GM12878 (cell line): ENCODE measurements at regions not wholly inside any gene's neighbourhood (a gene's known extent, or its start where the extent isn't known, plus 50 kb on each side); places are given as distances from the start of the nearest gene placed in this dataset.
A peak's percentile ranks its signal among the peaks of the same experiment; 100 is the strongest.

Experiments
- ATAC-seq: fragments of 200-7000 bp; cut with Tn5 transposase; 3 replicates; pipeline ENCODE4 v1.9.1; 2020; ENCODE audit warnings: mild to moderate bottlenecking, moderate library complexity
- BruUV-seq: library from RNA; stranded (reverse); fragments of 400-500 nt; replicated peaks from 2 replicates; lab custom pipeline; 2021; lab: Mats Ljungman, UMichigan
- CTCF ChIA-PET: fragments of 300-600 bp; sonication (Branson Sonifier 250); formaldehyde crosslinking; extraction: SDS; loops from one replicate; lab custom pipeline; 2021; ENCODE audit warnings: inconsistent platforms; lab: Yijun Ruan, JAX
- POLR2A ChIA-PET: fragments of 350-600 bp; formaldehyde crosslinking; extraction: SDS; loops from one replicate; lab custom pipeline; 2021; ENCODE audit warnings: inconsistent platforms; lab: Charles Lee
- RAD21 ChIA-PET: fragments of 300-600 bp; sonication (Branson Sonifier 250); formaldehyde crosslinking; loops from one replicate; lab custom pipeline; 2023; ENCODE audit warnings: antibody characterized with exemption; ENCODE audit not compliant: unreplicated experiment; lab: Charles Lee
- SMC1A ChIA-PET: fragments of 300-600 bp; sonication (Branson Sonifier 250); formaldehyde crosslinking; loops from one replicate; lab custom pipeline; 2023; ENCODE audit not compliant: unreplicated experiment, uncharacterized antibody; lab: Charles Lee
- DNase-seq: peaks from one replicate; pipeline ENCODE4 v3.0.0-alpha.2; 2011; ENCODE audit warnings: low read depth, low spot score
- FAIRE-seq: peaks from 3 replicates; lab custom pipeline; 2011; peaks lifted over from hg19 to GRCh38; lab: Jason Lieb, UNC
- H2AFZ ChIP-seq: 2 replicates; pipeline ENCODE4 v1.6.0; 2011; ENCODE audit warnings: low read depth, low read length, control low read depth; ENCODE audit not compliant: control insufficient read depth
- H3K27ac ChIP-seq: 2 replicates; pipeline ENCODE4 v1.5.1; 2011; ENCODE audit warnings: control low read depth; ENCODE audit not compliant: control insufficient read depth, insufficient read depth
- H3K27me3 ChIP-seq, 2 experiments: replicated peaks in 1 of 2; 2 replicates each; pipeline versions ENCODE4 v1.6.0 to v1.6.1; 2011; ENCODE audit warnings: low read length in 1 of 2; ENCODE audit not compliant: control insufficient read depth in 2 of 2, insufficient read depth in 2 of 2
- H3K36me3 ChIP-seq, 2 experiments: 2 replicates each; pipeline ENCODE4 v1.5.1; 2011; ENCODE audit warnings: low read length in 1 of 2; ENCODE audit not compliant: control insufficient read depth in 2 of 2, insufficient read depth in 2 of 2
- H3K4me1 ChIP-seq: 2 replicates; pipeline ENCODE4 v1.6.1; 2011; ENCODE audit warnings: mild to moderate bottlenecking, low read length, moderate library complexity, mixed read lengths; ENCODE audit not compliant: control insufficient read depth, insufficient read depth
- H3K4me2 ChIP-seq: 2 replicates; pipeline ENCODE4 v1.6.0; 2011; ENCODE audit warnings: control low read depth; ENCODE audit not compliant: control insufficient read depth, insufficient read depth
- H3K4me3 ChIP-seq: fragments of 200-600 bp; sonication (generic); 2 replicates; pipeline ENCODE4 v1.5.1; 2016
- H3K79me2 ChIP-seq: 2 replicates; pipeline ENCODE4 v1.6.0; 2011; ENCODE audit warnings: low read length; ENCODE audit not compliant: control insufficient read depth, insufficient read depth
- H3K9ac ChIP-seq: 2 replicates; pipeline ENCODE4 v1.8.0; 2011; ENCODE audit warnings: low read length, control low read depth, mixed read lengths; ENCODE audit not compliant: control insufficient read depth, insufficient read depth
- H3K9me3 ChIP-seq: replicated peaks from 3 replicates; pipeline ENCODE4 v1.5.1; 2011; ENCODE audit warnings: mild to moderate bottlenecking, low read length; ENCODE audit not compliant: control insufficient read depth, insufficient read depth
- H4K20me1 ChIP-seq: 2 replicates; pipeline ENCODE4 v1.6.0; 2011; ENCODE audit not compliant: control insufficient read depth, insufficient read depth
- BHLHE40 ChIP-seq, 2 experiments: fragments of 450-650 bp in 1 of 2; IDR thresholded peaks; 2 replicates each; pipeline ENCODE4 v1.6.1; 2011 to 2017; ENCODE audit warnings: low read depth in 2 of 2, borderline replicate concordance in 1 of 2, improper control_type of control experiment in 1 of 2, low read length in 1 of 2, mild to moderate bottlenecking in 1 of 2
- ETV6 ChIP-seq, 2 experiments: fragments of 450-650 bp in 1 of 2; IDR thresholded peaks in 1 of 2; conservative IDR thresholded peaks in 1 of 2; 2 replicates each; pipeline ENCODE4 v1.6.1; 2014; ENCODE audit warnings: antibody characterized with exemption in 1 of 2, borderline replicate concordance in 1 of 2, low read depth in 1 of 2, mild to moderate bottlenecking in 1 of 2, moderate library complexity in 1 of 2
- IKZF2 ChIP-seq, 2 experiments: fragments of 450-650 bp; IDR thresholded peaks; 2 replicates each; pipeline ENCODE4 v1.6.1; 2017; ENCODE audit warnings: mild to moderate bottlenecking in 2 of 2, moderate library complexity in 2 of 2
- MEF2A ChIP-seq: IDR thresholded peaks from 2 replicates; pipeline ENCODE4 v1.6.1; 2011; ENCODE audit warnings: low read depth, mild to moderate bottlenecking, low read length, moderate library complexity; ENCODE audit not compliant: insufficient read depth
- POU2F2 ChIP-seq: IDR thresholded peaks from 3 replicates; pipeline ENCODE4 v1.6.1; 2011; ENCODE audit warnings: low read depth, mild to moderate bottlenecking, low read length, borderline replicate concordance
- RAD21 ChIP-seq: IDR thresholded peaks from 2 replicates; pipeline ENCODE4 v1.6.1; 2011; ENCODE audit warnings: mild to moderate bottlenecking, low read depth, low read length, moderate library complexity; ENCODE audit not compliant: insufficient read depth
- whole genome bisulfite sequencing: methylation state at CpG from one replicate; pipeline ENCODE4 v1.1.6; 2016; ENCODE audit warnings: low lambda C conversion rate; ENCODE audit not compliant: insufficient replicate concordance, insufficient coverage; ENCODE audit errors: missing lambda C conversion rate; 5-methylcytosine and 5-hydroxymethylcytosine counted together
- in situ Hi-C: fragments of 300-500 bp; cut with MboI; formaldehyde crosslinking; loops from 9 replicates; pipeline ENCODE4 v1.14.3; 2018; ENCODE audit warnings: mixed read lengths
- intact Hi-C: fragments of 100-400 bp; cut with micrococcal nuclease; formaldehyde crosslinking; loops from one replicate; pipeline ENCODE4 v1.14.2; 2022; ENCODE audit not compliant: unreplicated experiment
- TF ChIP-seq, protein P1 (sequence below): IDR thresholded peaks from 2 replicates; pipeline ENCODE4 v1.6.1; 2011; ENCODE audit warnings: borderline replicate concordance, low read depth, mild to moderate bottlenecking, moderate library complexity, low read length; ENCODE audit not compliant: insufficient read depth, poor library complexity, severe bottlenecking

DNA sequence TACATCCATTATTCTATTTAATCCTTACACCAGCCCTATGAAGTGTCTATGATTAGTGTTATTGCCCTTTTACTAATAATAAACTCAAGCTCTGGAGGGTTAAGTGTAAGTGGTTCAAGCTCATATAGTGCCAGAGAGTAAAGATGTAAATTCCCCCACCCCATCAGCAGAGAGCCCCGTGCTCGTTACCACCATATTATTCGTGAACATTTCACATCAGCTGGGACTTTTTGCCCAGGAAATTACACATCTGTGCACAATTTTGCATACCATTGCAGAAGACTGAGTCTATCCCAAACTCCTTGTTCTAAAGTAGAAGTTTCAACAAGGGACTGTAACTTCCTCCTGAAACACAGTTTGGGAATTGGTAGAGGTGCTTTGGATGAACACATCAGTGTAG is 220.1 kb downstream of the BCAS1 start:
- no peak overlapping the region for H3K4me2 ChIP-seq
- no peaks in the 10 kb centered on the region for H3K79me2 ChIP-seq
- BruUV-seq: no TSS peak
- H3K4me3 ChIP-seq: no peak overlapping the region
- no peaks in the 10 kb centered on the region for H3K36me3 ChIP-seq
- POLR2A ChIA-PET: interaction anchor here (0.9 to 1.2 kb wide), 3 partner anchors 9 to 15 kb away, joined by 3 to 4 read pairs (median 3); no protein-coding TSS in a partner anchor
- in situ Hi-C loops: no loop called here
- H2AFZ ChIP-seq: peak overlapping the region; percentile 35
- no peak overlapping the region for H3K9ac ChIP-seq
- no peak for TF ChIP-seq RAD21
- no peak for TF ChIP-seq MEF2A
- TF ChIP-seq BHLHE40 (IDR thresholded peaks at IDR 0.05; ENCODE audit: borderline replicate concordance in 1 of 2, low read depth in 2 of 2, low read length in 1 of 2): 0 out of 4 replicates have a peak, but pooled peaks of 1 of the 2 experiments have one; percentile 9
- 0 out of 3 replicates have a peak, but pooled peaks have one; percentile 20 for TF ChIP-seq POU2F2
- TF ChIP-seq, protein P1, sequence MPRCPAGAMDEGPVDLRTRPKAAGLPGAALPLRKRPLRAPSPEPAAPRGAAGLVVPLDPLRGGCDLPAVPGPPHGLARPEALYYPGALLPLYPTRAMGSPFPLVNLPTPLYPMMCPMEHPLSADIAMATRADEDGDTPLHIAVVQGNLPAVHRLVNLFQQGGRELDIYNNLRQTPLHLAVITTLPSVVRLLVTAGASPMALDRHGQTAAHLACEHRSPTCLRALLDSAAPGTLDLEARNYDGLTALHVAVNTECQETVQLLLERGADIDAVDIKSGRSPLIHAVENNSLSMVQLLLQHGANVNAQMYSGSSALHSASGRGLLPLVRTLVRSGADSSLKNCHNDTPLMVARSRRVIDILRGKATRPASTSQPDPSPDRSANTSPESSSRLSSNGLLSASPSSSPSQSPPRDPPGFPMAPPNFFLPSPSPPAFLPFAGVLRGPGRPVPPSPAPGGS: peak; percentile 17
- TF ChIP-seq IKZF2 (IDR thresholded peaks at IDR 0.05): peak in 1 of 2 experiments; percentile 20; a peak in 1 of 4 replicates
- TF ChIP-seq ETV6 (conservative IDR thresholded peaks at IDR 0.05 in 1 of 2, IDR thresholded peaks at IDR 0.05 in 1 of 2; ENCODE audit: borderline replicate concordance in 1 of 2, low read depth in 1 of 2): peak in 1 of 2 experiments; percentile 75; a peak in 1 of 4 replicates
- TF ChIP-seq, all 136 proteins: peak for 5
- WGBS: 0% methylated on average over 3 of the region's 3 CpGs
- SMC1A ChIA-PET: interaction anchor here (1.0 to 7.6 kb wide), 8 partner anchors 10 to 102 kb away, joined by 3 to 133 read pairs (median 5); no protein-coding TSS in a partner anchor
- no peak for FAIRE-seq
- intact Hi-C loops: no loop called here
- CTCF ChIA-PET: interaction anchor here (0.7 to 1.5 kb wide), 4 partner anchors 10 to 80 kb away, joined by 3 to 4 read pairs (median 3); no protein-coding TSS in a partner anchor
- no peak for DNase-seq
- ATAC-seq: peak; percentile 56
- H3K27me3 ChIP-seq: no peaks in the 10 kb centered on the region
- H3K27ac ChIP-seq: no peak overlapping the region
- H3K9me3 ChIP-seq: no peaks in the 10 kb centered on the region
- RAD21 ChIA-PET: interaction anchor here (1.0 to 1.4 kb wide), 2 partner anchors 50 to 63 kb away, joined by 3 read pairs; no protein-coding TSS in a partner anchor
- no peaks in the 10 kb centered on the region for H4K20me1 ChIP-seq
- peaks cover 18% of the 10 kb centered on the region for H3K4me1 ChIP-seq
